Astrocyte of the spinal cord (primary cell): ENCODE measurements at regions not wholly inside any gene's neighbourhood (a gene's known extent, or its start where the extent isn't known, plus 50 kb on each side); places are given as distances from the start of the nearest gene placed in this dataset.

Experiments
- DNase-seq: peaks from one replicate; pipeline ENCODE4 v3.0.0; 2011; ENCODE audit warnings: low read depth, low spot score
- H3K4me3 ChIP-seq: 2 replicates; pipeline ENCODE4 v1.5.1; 2011; ENCODE audit warnings: low read depth, mild to moderate bottlenecking, low read length, moderate library complexity
- in situ Hi-C: cut with HindIII; loops from 2 replicates; pipeline ENCODE4 v1.10.0; 2017; ENCODE audit warnings: low sequenced_read_pairs
- TF ChIP-seq, protein P1 (sequence below): IDR thresholded peaks from 2 replicates; pipeline ENCODE4 v1.5.1; 2012; ENCODE audit warnings: low read depth, mild to moderate bottlenecking, low read length, inconsistent platforms

DNA sequence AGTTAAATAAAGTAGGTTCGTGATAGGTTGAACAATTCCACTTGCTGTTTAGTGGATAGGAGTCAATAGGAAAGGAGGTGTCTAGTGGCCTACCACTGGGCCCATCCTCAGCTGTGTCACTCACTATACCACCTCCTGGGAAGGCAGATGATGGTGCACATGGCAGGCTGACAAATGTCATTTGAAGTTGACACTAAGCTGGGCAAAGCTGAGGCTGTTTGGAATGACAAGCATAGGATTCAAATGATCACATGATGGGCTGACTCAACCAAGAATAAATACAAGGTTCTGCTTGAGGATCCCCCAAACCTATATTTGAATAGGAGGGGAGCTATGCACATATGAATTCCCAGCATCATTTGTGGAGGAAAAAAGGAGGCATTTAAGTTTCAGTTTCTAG lies 489.8 kb downstream of the RPS24 start:
- TF ChIP-seq, protein P1, sequence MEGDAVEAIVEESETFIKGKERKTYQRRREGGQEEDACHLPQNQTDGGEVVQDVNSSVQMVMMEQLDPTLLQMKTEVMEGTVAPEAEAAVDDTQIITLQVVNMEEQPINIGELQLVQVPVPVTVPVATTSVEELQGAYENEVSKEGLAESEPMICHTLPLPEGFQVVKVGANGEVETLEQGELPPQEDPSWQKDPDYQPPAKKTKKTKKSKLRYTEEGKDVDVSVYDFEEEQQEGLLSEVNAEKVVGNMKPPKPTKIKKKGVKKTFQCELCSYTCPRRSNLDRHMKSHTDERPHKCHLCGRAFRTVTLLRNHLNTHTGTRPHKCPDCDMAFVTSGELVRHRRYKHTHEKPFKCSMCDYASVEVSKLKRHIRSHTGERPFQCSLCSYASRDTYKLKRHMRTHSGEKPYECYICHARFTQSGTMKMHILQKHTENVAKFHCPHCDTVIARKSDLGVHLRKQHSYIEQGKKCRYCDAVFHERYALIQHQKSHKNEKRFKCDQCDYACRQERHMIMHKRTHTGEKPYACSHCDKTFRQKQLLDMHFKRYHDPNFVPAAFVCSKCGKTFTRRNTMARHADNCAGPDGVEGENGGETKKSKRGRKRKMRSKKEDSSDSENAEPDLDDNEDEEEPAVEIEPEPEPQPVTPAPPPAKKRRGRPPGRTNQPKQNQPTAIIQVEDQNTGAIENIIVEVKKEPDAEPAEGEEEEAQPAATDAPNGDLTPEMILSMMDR: no peak
- DNase-seq: no peak
- in situ Hi-C loops: no loop called here
- H3K4me3 ChIP-seq: no peak overlapping the region

DNA sequence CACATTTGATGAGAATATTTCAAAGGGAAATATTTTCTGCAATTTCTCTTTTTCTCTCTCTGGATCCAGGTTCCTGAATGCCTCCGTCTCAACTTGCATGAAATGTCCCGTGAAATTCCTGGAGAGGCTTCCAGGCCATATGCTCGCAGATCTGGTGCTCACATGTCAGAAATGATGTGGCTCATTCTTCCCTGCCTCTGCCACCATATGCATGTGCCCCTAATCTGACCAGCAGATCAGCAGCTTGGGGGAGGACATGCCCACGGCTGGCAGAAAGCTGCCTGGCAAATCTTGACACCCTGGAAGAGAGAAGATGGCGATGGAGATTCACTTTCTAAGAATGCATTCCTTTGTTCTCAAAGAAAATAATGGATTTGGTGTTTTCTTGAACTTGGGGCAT lies 490.7 kb downstream of the RPS24 start:
- DNase-seq: no peak
- in situ Hi-C loops: no loop called here
- TF ChIP-seq, protein P1: no peak
- no peak overlapping the region for H3K4me3 ChIP-seq

DNA sequence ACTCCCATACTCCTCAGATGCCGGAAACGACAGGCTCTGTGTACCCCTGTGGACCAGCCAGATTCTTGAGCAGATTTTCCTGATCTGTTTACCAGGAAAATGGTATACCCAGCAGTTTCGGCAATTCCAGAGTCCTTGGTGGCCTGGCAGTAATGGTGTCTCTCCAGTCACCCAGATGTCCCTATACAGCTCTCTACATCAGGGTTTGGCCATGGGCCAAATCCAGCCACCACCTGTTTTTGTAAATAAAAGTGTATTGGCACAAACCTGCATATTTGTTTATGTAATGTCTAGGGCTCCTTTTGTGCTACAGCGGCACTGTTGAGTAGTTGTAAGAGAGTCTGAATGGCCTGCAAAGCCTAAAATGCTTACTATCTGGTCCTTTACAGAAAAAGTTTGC lies 491.3 kb downstream of the RPS24 start:
- H3K4me3 ChIP-seq: no peak overlapping the region
- in situ Hi-C loops: no loop called here
- DNase-seq: no peak
- TF ChIP-seq, protein P1: no peak

DNA sequence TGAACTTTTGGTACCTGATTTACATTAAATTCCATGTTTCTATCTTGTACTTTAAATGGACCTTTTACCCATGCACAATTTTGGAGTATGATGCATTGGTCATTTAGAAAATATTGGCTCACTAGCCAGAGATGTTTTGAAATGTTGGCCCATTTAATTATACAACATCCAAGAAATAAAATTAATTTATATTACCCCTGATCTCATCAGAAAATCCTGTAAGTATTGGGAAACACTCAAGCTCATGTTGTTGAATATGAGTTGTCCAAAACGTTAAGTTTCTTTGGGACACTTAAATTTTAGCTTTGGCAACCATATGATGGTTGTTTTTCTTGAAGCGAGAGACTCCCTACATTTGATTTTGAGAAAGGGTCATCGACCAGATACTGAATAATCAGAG lies 492.7 kb downstream of the RPS24 start:
- TF ChIP-seq, protein P1: no peak
- H3K4me3 ChIP-seq: no peak overlapping the region
- in situ Hi-C loops: no loop called here
- no peak for DNase-seq

DNA sequence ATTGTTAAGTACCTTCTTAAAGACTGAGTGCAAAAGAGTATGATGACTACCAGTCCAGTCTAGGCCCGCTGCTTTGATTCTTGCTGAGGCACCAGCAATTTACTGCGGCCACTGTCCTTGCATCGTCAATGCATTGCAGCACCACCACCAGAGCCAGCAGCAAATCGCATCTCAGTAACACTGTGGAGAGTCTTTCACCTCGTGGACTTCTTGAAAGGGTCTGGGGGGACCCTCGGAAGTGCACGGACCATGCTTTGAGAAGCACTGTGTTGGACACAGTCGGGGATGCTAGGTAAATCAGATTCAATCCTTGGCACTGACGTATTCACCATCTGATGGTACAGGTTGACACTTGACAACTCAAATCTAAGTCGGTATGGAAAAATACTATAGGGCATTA lies 493.6 kb downstream of the RPS24 start:
- in situ Hi-C loops: no loop called here
- H3K4me3 ChIP-seq: no peak overlapping the region
- TF ChIP-seq, protein P1: no peak
- DNase-seq: no peak

DNA sequence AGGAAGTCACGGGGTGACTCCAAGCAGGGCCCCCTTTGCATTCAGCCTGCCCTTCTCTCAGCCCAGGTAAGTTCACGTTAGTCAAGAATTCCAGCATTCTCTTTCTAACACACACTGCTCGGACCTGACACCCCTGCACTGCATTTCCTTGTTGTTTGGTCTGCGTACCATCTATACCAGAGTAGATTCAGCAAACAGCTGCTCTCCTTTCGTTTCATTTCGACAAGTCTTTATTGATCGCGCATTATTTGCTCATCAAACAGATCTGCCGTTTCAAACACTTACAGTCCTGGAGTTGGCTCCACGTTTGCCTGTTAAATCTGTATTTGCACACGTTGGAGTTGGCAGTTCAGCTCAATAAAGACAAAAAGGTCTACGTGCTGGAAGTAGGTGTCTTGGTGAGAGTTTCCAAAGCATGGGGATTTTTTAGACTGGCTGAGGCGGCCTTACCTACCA lies 495.1 kb downstream of the RPS24 start:
- no peak overlapping the region for H3K4me3 ChIP-seq
- in situ Hi-C loops: no loop called here
- no peak for DNase-seq
- TF ChIP-seq, protein P1: no peak

DNA sequence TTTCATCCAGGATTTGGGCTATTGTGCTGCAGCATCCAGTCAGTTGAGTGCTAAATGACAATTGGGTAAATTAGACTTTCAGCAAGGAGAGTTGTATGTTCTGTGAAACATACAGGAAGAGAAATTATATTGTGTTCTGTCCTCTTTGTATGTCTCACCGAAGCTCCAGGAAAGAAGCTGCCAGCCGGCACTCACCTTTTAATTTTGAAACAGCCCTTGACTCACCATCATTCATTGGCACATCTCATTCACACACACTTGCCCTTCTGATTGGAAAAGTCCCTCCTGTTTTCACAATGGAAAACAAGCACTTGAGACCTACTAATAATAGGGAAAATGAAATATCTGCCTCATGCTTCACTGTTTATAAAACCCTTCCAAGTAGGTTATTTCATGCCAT lies 495.6 kb downstream of the RPS24 start:
- in situ Hi-C loops: no loop called here
- TF ChIP-seq, protein P1: no peak

More for the DNA sequence above, 495.6 kb downstream of the RPS24 start:
- H3K4me3 ChIP-seq: no peak overlapping the region
- no peak for DNase-seq
